Left ventricle myocardium inferior (tissue), 1 donor: ENCODE measurements at regions not wholly inside any gene's neighbourhood (a gene's known extent, or its start where the extent isn't known, plus 50 kb on each side); places are given as distances from the start of the nearest gene placed in this dataset.

Experiments used
- DNase-seq: peaks from one replicate; pipeline ENCODE4 v3.0.0-alpha.2; 2020
- H3K27ac ChIP-seq: fragments of 200-600 bp; replicated peaks from 2 replicates; pipeline ENCODE4 v1.8.0; 2021
- H3K27me3 ChIP-seq: fragments of 200-600 bp; 2 replicates; pipeline ENCODE4 v1.8.0; 2021; ENCODE audit warnings: low read depth
- H3K36me3 ChIP-seq: fragments of 200-600 bp; 2 replicates; pipeline ENCODE4 v1.8.0; 2021
- H3K4me1 ChIP-seq: fragments of 200-600 bp; 2 replicates; pipeline ENCODE4 v1.8.0; 2021
- H3K4me3 ChIP-seq: fragments of 200-600 bp; 2 replicates; pipeline ENCODE4 v1.8.0; 2021; ENCODE audit warnings: mild to moderate bottlenecking, moderate library complexity
- H3K9me3 ChIP-seq: fragments of 200-600 bp; replicated peaks from 2 replicates; pipeline ENCODE4 v1.8.0; 2021
- intact Hi-C: fragments of 100-400 bp; cut with micrococcal nuclease; formaldehyde crosslinking; loops from one replicate; pipeline ENCODE4 v1.11.0; 2022
- TF ChIP-seq, protein P1 (sequence below): fragments of 200-600 bp; IDR thresholded peaks from 2 replicates; pipeline ENCODE4 v1.8.0; 2021; ENCODE audit warnings: antibody characterized with exemption, mild to moderate bottlenecking, borderline replicate concordance
- donor health status: DM: no; HTN: yes; CAD: no; lungs with severe emphysema.

- Histone ChIP-seq H3K36me3 (no peaks in the 10 kb centered on the region), H3K27ac (no peak overlapping the region), H3K4me1 (peaks cover 9% of the 10 kb centered on the region), H3K27me3 (no peaks in the 10 kb centered on the region), H3K4me3 (no peak overlapping the region), H3K9me3 (peaks cover 7% of the 10 kb centered on the region)
- DNase-seq, result no peak
- TF ChIP-seq, protein P1, sequence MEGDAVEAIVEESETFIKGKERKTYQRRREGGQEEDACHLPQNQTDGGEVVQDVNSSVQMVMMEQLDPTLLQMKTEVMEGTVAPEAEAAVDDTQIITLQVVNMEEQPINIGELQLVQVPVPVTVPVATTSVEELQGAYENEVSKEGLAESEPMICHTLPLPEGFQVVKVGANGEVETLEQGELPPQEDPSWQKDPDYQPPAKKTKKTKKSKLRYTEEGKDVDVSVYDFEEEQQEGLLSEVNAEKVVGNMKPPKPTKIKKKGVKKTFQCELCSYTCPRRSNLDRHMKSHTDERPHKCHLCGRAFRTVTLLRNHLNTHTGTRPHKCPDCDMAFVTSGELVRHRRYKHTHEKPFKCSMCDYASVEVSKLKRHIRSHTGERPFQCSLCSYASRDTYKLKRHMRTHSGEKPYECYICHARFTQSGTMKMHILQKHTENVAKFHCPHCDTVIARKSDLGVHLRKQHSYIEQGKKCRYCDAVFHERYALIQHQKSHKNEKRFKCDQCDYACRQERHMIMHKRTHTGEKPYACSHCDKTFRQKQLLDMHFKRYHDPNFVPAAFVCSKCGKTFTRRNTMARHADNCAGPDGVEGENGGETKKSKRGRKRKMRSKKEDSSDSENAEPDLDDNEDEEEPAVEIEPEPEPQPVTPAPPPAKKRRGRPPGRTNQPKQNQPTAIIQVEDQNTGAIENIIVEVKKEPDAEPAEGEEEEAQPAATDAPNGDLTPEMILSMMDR, result no peak
- intact Hi-C loops, result no loop called here
Observed at GRCh38 chr3:29067007-29067406, 213.9 kb upstream of the RBMS3 start.

GRCh38 chr3:29070959-29071634, 209.8 kb upstream of the RBMS3 start:
- H3K4me3 ChIP-seq, result no peak overlapping the region
- TF ChIP-seq, protein P1, result no peak
- H3K27ac ChIP-seq, result no peak overlapping the region
- intact Hi-C loops, result no loop called here
- H3K36me3 ChIP-seq, result no peaks in the 10 kb centered on the region
- H3K4me1 ChIP-seq, result no peaks in the 10 kb centered on the region
- no peak for DNase-seq
- H3K9me3 ChIP-seq, result peaks cover 9% of the 10 kb centered on the region
- no peaks in the 10 kb centered on the region for H3K27me3 ChIP-seq

DNA sequence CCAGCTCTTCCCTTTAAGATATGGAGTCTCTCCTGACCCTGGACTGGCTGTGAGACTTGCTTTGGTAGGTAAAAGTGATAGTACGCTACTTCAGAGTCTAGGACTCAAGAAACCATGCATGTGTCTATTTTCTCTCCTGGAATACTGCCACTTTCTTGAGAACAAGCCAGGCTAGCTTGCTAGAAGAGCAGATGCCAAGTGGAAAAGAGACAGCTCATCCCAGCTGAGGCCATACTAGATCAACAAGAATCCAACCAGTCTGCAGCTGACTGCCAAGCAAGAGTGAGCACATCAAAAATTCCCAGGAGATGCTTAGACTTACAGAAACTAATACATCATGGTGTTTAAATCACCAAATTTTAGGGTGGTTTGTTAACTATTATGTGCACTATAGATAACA, 208.3 kb upstream of the RBMS3 start:
- Histone ChIP-seq H3K4me1 (no peaks in the 10 kb centered on the region), H3K27me3 (no peaks in the 10 kb centered on the region), H3K9me3 (peaks cover 9% of the 10 kb centered on the region), H3K36me3 (no peaks in the 10 kb centered on the region), H3K4me3 (no peak overlapping the region), H3K27ac (no peak overlapping the region)
- intact Hi-C loops, result no loop called here
- no peak for DNase-seq
- TF ChIP-seq, protein P1, result no peak

- Histone ChIP-seq H3K4me1 (no peaks in the 10 kb centered on the region), H3K9me3 (peaks cover 7% of the 10 kb centered on the region), H3K4me3 (no peak overlapping the region), H3K27ac (no peak overlapping the region), H3K36me3 (no peaks in the 10 kb centered on the region), H3K27me3 (no peaks in the 10 kb centered on the region)
- TF ChIP-seq, protein P1, result no peak
- intact Hi-C loops, result no loop called here
- DNase-seq, result no peak
Observed at GRCh38 chr3:29077356-29077755, 203.5 kb upstream of the RBMS3 start.

DNA sequence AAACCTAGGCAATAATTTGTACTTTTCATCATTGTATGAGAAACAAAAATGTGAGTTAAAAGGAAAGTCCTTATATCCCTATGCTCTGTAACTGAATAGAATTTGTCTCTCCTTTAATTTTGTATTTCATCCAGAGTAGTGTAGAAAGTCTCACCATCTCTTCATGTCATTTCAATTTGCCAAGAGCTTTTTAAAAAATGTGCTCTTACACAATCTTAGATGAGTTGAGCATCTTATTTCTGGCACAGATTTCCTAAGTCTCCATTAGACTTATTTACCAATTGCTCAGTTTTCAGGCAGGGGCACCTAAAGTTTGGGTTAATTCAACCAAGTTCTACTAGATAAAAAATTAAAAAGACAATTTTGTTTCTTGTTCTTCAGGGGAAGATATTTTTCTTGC, 201.5 kb upstream of the RBMS3 start:
- TF ChIP-seq, protein P1, result no peak
- no peak overlapping the region for H3K27ac ChIP-seq
- no peak overlapping the region for H3K4me3 ChIP-seq
- H3K9me3 ChIP-seq, result peaks cover 8% of the 10 kb centered on the region
- H3K27me3 ChIP-seq, result no peaks in the 10 kb centered on the region
- no peaks in the 10 kb centered on the region for H3K4me1 ChIP-seq
- DNase-seq, result no peak
- no peaks in the 10 kb centered on the region for H3K36me3 ChIP-seq
- intact Hi-C loops, result no loop called here
